H9 (cell line): ENCODE measurements at regions not wholly inside any gene's neighbourhood (a gene's known extent, or its start where the extent isn't known, plus 50 kb on each side); places are given as distances from the start of the nearest gene placed in this dataset.

Source experiments
- DNase-seq: peaks from one replicate; pipeline ENCODE4 v3.0.0-alpha.2; 2017
- H2AFZ ChIP-seq: one replicate; pipeline ENCODE4 v1.6.1; 2013; ENCODE audit warnings: mild to moderate bottlenecking, low read length, control low read depth, moderate library complexity
- H2AK5ac ChIP-seq: 2 replicates; pipeline ENCODE4 v1.6.1; 2013; ENCODE audit warnings: low read length, control low read depth, mixed read lengths; ENCODE audit not compliant: insufficient read length
- H2BK120ac ChIP-seq: one replicate; pipeline ENCODE4 v1.6.1; 2013; ENCODE audit warnings: low read depth, mild to moderate bottlenecking, low read length, control low read depth, inconsistent platforms; ENCODE audit not compliant: poor library complexity, severe bottlenecking
- H2BK12ac ChIP-seq: 2 replicates; pipeline ENCODE4 v1.6.1; 2013; ENCODE audit warnings: low read length, control low read depth, mixed read lengths, low read depth; ENCODE audit not compliant: insufficient read length
- H2BK15ac ChIP-seq: 2 replicates; pipeline ENCODE4 v1.6.1; 2013; ENCODE audit warnings: low read depth, low read length, control low read depth
- H2BK20ac ChIP-seq: one replicate; pipeline ENCODE4 v1.6.1; 2013; ENCODE audit warnings: low read depth, mild to moderate bottlenecking, low read length, control low read depth, inconsistent platforms; ENCODE audit not compliant: poor library complexity, severe bottlenecking
- H2BK5ac ChIP-seq: 2 replicates; pipeline ENCODE4 v1.6.1; 2013; ENCODE audit warnings: low read length, control low read depth, mixed read lengths; ENCODE audit not compliant: insufficient read length
- H3K14ac ChIP-seq: 2 replicates; pipeline ENCODE4 v1.6.1; 2013; ENCODE audit warnings: low read length, control low read depth; ENCODE audit not compliant: insufficient read depth
- H3K18ac ChIP-seq: 2 replicates; pipeline ENCODE4 v1.6.1; 2013; ENCODE audit warnings: low read depth, mild to moderate bottlenecking, mixed read lengths, low read length, control low read depth; ENCODE audit not compliant: insufficient read length
- H3K23ac ChIP-seq: 2 replicates; pipeline ENCODE4 v1.6.1; 2013; ENCODE audit warnings: low read length, control low read depth, mixed read lengths, low read depth; ENCODE audit not compliant: insufficient read length
- H3K23me2 ChIP-seq: 2 replicates; pipeline ENCODE4 v1.6.1; 2013; ENCODE audit warnings: low read depth, mild to moderate bottlenecking, mixed read lengths, low read length, control low read depth; ENCODE audit not compliant: insufficient read length, poor library complexity, severe bottlenecking
- H3K27ac ChIP-seq: 2 replicates; pipeline ENCODE4 v1.5.1; 2013; ENCODE audit warnings: low read length, control low read depth, mixed read lengths, low read depth; ENCODE audit not compliant: insufficient read length
- H3K27me3 ChIP-seq: 2 replicates; pipeline ENCODE4 v1.6.1; 2013; ENCODE audit warnings: low read length, control low read depth, inconsistent platforms; ENCODE audit not compliant: insufficient read depth
- H3K4ac ChIP-seq: 2 replicates; pipeline ENCODE4 v1.6.1; 2013; ENCODE audit warnings: low read depth, mild to moderate bottlenecking, control low read depth, inconsistent platforms, low read length, moderate library complexity
- H3K4me1 ChIP-seq: 2 replicates; pipeline ENCODE4 v1.6.1; 2013; ENCODE audit warnings: low read length, control low read depth, inconsistent platforms; ENCODE audit not compliant: insufficient read depth
- H3K4me2 ChIP-seq: 2 replicates; pipeline ENCODE4 v1.6.1; 2013; ENCODE audit warnings: low read length, control low read depth, mixed read lengths; ENCODE audit not compliant: insufficient read length, insufficient read depth
- H3K56ac ChIP-seq: 2 replicates; pipeline ENCODE4 v1.6.1; 2013; ENCODE audit warnings: low read depth, mild to moderate bottlenecking, mixed read lengths, low read length, control low read depth; ENCODE audit not compliant: insufficient read length
- H3K79me1 ChIP-seq: 2 replicates; pipeline ENCODE4 v1.6.1; 2013; ENCODE audit warnings: low read depth, mild to moderate bottlenecking, moderate library complexity, low read length, control low read depth, inconsistent platforms; ENCODE audit not compliant: insufficient read depth, poor library complexity, severe bottlenecking
- H3K79me2 ChIP-seq: 2 replicates; pipeline ENCODE4 v1.6.1; 2013; ENCODE audit warnings: low read length, control low read depth, inconsistent platforms; ENCODE audit not compliant: insufficient read depth
- H3K9ac ChIP-seq: 2 replicates; pipeline ENCODE4 v1.6.1; 2013; ENCODE audit warnings: low read length, control low read depth, mixed read lengths; ENCODE audit not compliant: insufficient read length; ENCODE audit errors: extremely low read depth
- H3K9me3 ChIP-seq: one replicate; pipeline ENCODE4 v1.6.1; 2013; ENCODE audit warnings: low read depth, low read length, inconsistent platforms; ENCODE audit not compliant: control insufficient read depth
- H3T11ph ChIP-seq: one replicate; pipeline ENCODE4 v1.6.1; 2013; ENCODE audit warnings: mild to moderate bottlenecking, low read length, control low read depth, inconsistent platforms
- H4K20me1 ChIP-seq: one replicate; pipeline ENCODE4 v1.6.1; 2013; ENCODE audit not compliant: control insufficient read depth, insufficient read length, insufficient read depth
- H4K5ac ChIP-seq: 2 replicates; pipeline ENCODE4 v1.6.1; 2013; ENCODE audit warnings: low read depth, mild to moderate bottlenecking, mixed read lengths, low read length, control low read depth; ENCODE audit not compliant: insufficient read length
- H4K8ac ChIP-seq: replicated peaks from 2 replicates; pipeline ENCODE4 v1.6.1; 2013; ENCODE audit warnings: low read length, control low read depth, mixed read lengths, low read depth; ENCODE audit not compliant: insufficient read length
- H4K91ac ChIP-seq: 2 replicates; pipeline ENCODE4 v1.6.1; 2013; ENCODE audit warnings: low read depth, mild to moderate bottlenecking, moderate library complexity, mixed read lengths, low read length, control low read depth; ENCODE audit not compliant: insufficient read length
- H3K27ac Mint-ChIP-seq, 3 experiments: 2 replicates in 2 of 3; 3 replicates in 1 of 3; pipeline ENCODE4 v1.8.0; 2020 to 2021; ENCODE audit warnings: mixed read lengths in 3 of 3, mild to moderate bottlenecking in 1 of 3, moderate library complexity in 1 of 3
- H3K27me3 Mint-ChIP-seq: 2 replicates; pipeline ENCODE4 v1.8.0; 2021; ENCODE audit warnings: low read depth, mild to moderate bottlenecking, moderate library complexity, mixed read lengths
- H3K36me3 Mint-ChIP-seq, 3 experiments: 2 replicates in 2 of 3; 3 replicates in 1 of 3; pipeline ENCODE4 v1.8.0; 2020 to 2021; ENCODE audit warnings: low read depth in 3 of 3, mixed read lengths in 3 of 3; ENCODE audit not compliant: insufficient read depth in 1 of 3
- H3K4me1 Mint-ChIP-seq, 2 experiments: 2 replicates each; pipeline ENCODE4 v1.8.0; 2020; ENCODE audit warnings: mixed read lengths in 2 of 2
- H3K4me3 Mint-ChIP-seq, 2 experiments: 2 replicates in 1 of 2; 3 replicates in 1 of 2; pipeline ENCODE4 v1.8.0; 2020 to 2021; ENCODE audit warnings: mild to moderate bottlenecking in 2 of 2, mixed read lengths in 2 of 2, moderate library complexity in 1 of 2
- H3K9me3 Mint-ChIP-seq, 2 experiments: 2 replicates in 1 of 2; 3 replicates in 1 of 2; pipeline ENCODE4 v1.8.0; 2020; ENCODE audit warnings: mild to moderate bottlenecking in 2 of 2, mixed read lengths in 2 of 2, moderate library complexity in 1 of 2
- WGBS: extraction: QIAGEN DNeasy Blood & Tissue Kit; methylation state at CpG from one replicate; pipeline ENCODE4 v1.1.7; 2013; ENCODE audit warnings: missing lambda C conversion rate, low lambda C conversion rate, mixed read lengths; ENCODE audit not compliant: insufficient read length; ENCODE audit errors: extremely low coverage; 5-methylcytosine and 5-hydroxymethylcytosine counted together
- TF ChIP-seq, protein P1 (sequence below): fragments of 200-600 bp; sonication (generic); conservative IDR thresholded peaks from 3 replicates; pipeline ENCODE4 v1.8.0; 2021; ENCODE audit warnings: antibody characterized with exemption, mild to moderate bottlenecking

DNA sequence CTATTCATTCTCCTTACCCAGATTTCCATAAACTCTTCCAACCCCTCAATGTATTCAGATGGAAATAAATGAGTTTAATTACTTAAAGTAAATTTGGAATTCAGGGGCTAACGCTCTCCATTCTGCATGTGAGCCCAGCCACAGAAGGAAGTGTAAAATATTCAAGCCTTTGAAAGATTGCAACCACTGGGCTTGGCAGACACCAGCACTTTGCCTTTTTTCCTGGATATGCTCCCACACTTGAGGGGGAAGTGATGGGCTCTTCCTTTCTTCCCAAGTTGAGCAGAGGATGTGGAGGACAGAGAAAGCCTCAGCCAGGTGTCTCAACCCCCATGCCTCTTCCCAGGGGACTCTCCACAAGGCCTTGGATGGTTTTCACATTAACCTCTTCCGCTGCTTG, 825.1 kb upstream of the EEF2KMT start:
- Histone ChIP-seq H3K56ac (no peak overlapping the region), H3T11ph (no peak overlapping the region), H3K14ac (no peak overlapping the region), H3K9me3 (no peaks in the 10 kb centered on the region), H4K8ac (no peak overlapping the region), H2BK20ac (no peak overlapping the region), H3K23ac (no peak overlapping the region), H3K18ac (no peak overlapping the region), H3K9ac (no peak overlapping the region), H2BK5ac (no peak overlapping the region), H2AFZ (no peak overlapping the region), H4K20me1 (no peaks in the 10 kb centered on the region), H4K5ac (no peak overlapping the region), H3K27me3 (peaks cover 2% of the 10 kb centered on the region; the same call in 1 of the 2 replicates), H2BK12ac (no peak overlapping the region), H2AK5ac (no peak overlapping the region), H3K27ac (no peak overlapping the region), H3K4me2 (no peak overlapping the region), H3K4me1 (peaks cover 9% of the 10 kb centered on the region; the same call in 1 of the 2 replicates), H3K79me1 (no peaks in the 10 kb centered on the region), H3K23me2 (no peaks in the 10 kb centered on the region), H4K91ac (no peak overlapping the region), H3K4ac (no peak overlapping the region), H2BK15ac (no peak overlapping the region), H2BK120ac (no peak overlapping the region), H3K79me2 (no peaks in the 10 kb centered on the region)
- no peaks in the 10 kb centered on the region; a peak in 1 of 7 replicates for H3K36me3 Mint-ChIP-seq
- TF ChIP-seq, protein P1, sequence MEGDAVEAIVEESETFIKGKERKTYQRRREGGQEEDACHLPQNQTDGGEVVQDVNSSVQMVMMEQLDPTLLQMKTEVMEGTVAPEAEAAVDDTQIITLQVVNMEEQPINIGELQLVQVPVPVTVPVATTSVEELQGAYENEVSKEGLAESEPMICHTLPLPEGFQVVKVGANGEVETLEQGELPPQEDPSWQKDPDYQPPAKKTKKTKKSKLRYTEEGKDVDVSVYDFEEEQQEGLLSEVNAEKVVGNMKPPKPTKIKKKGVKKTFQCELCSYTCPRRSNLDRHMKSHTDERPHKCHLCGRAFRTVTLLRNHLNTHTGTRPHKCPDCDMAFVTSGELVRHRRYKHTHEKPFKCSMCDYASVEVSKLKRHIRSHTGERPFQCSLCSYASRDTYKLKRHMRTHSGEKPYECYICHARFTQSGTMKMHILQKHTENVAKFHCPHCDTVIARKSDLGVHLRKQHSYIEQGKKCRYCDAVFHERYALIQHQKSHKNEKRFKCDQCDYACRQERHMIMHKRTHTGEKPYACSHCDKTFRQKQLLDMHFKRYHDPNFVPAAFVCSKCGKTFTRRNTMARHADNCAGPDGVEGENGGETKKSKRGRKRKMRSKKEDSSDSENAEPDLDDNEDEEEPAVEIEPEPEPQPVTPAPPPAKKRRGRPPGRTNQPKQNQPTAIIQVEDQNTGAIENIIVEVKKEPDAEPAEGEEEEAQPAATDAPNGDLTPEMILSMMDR: no peak
- peaks cover 46 to 52% of the 10 kb centered on the region in 2 experiments for H3K4me1 Mint-ChIP-seq
- H3K9me3 Mint-ChIP-seq: peaks cover 2 to 4% of the 10 kb centered on the region in 2 experiments; a peak in 2 of 5 replicates
- peaks cover 57% of the 10 kb centered on the region for H3K27me3 Mint-ChIP-seq
- DNase-seq: no peak
- no peak overlapping the region for H3K27ac Mint-ChIP-seq
- H3K4me3 Mint-ChIP-seq: no peak overlapping the region
- WGBS: no CpG with 5 or more reads among the region's 2 CpGs
